GM12878 (cell line): ENCODE measurements at regions not wholly inside any gene's neighbourhood (a gene's known extent, or its start where the extent isn't known, plus 50 kb on each side); places are given as distances from the start of the nearest gene placed in this dataset.

Experiments
- ATAC-seq: fragments of 200-7000 bp; cut with Tn5 transposase; 3 replicates; pipeline ENCODE4 v1.9.1; 2020; ENCODE audit warnings: mild to moderate bottlenecking, moderate library complexity
- BruUV-seq: library from RNA; stranded (reverse); fragments of 400-500 nt; replicated peaks from 2 replicates; lab custom pipeline; 2021; lab: Mats Ljungman, UMichigan
- CTCF ChIA-PET: fragments of 300-600 bp; sonication (Branson Sonifier 250); formaldehyde crosslinking; extraction: SDS; loops from one replicate; lab custom pipeline; 2021; ENCODE audit warnings: inconsistent platforms; lab: Yijun Ruan, JAX
- POLR2A ChIA-PET: fragments of 350-600 bp; formaldehyde crosslinking; extraction: SDS; loops from one replicate; lab custom pipeline; 2021; ENCODE audit warnings: inconsistent platforms; lab: Charles Lee
- RAD21 ChIA-PET: fragments of 300-600 bp; sonication (Branson Sonifier 250); formaldehyde crosslinking; loops from one replicate; lab custom pipeline; 2023; ENCODE audit warnings: antibody characterized with exemption; ENCODE audit not compliant: unreplicated experiment; lab: Charles Lee
- SMC1A ChIA-PET: fragments of 300-600 bp; sonication (Branson Sonifier 250); formaldehyde crosslinking; loops from one replicate; lab custom pipeline; 2023; ENCODE audit not compliant: unreplicated experiment, uncharacterized antibody; lab: Charles Lee
- DNase-seq: peaks from one replicate; pipeline ENCODE4 v3.0.0-alpha.2; 2011; ENCODE audit warnings: low read depth, low spot score
- FAIRE-seq: peaks from 3 replicates; lab custom pipeline; 2011; peaks lifted over from hg19 to GRCh38; lab: Jason Lieb, UNC
- H2AFZ ChIP-seq: 2 replicates; pipeline ENCODE4 v1.6.0; 2011; ENCODE audit warnings: low read depth, low read length, control low read depth; ENCODE audit not compliant: control insufficient read depth
- H3K27ac ChIP-seq: 2 replicates; pipeline ENCODE4 v1.5.1; 2011; ENCODE audit warnings: control low read depth; ENCODE audit not compliant: control insufficient read depth, insufficient read depth
- H3K27me3 ChIP-seq, 2 experiments: replicated peaks in 1 of 2; 2 replicates each; pipeline versions ENCODE4 v1.6.0 to v1.6.1; 2011; ENCODE audit warnings: low read length in 1 of 2; ENCODE audit not compliant: control insufficient read depth in 2 of 2, insufficient read depth in 2 of 2
- H3K36me3 ChIP-seq, 2 experiments: 2 replicates each; pipeline ENCODE4 v1.5.1; 2011; ENCODE audit warnings: low read length in 1 of 2; ENCODE audit not compliant: control insufficient read depth in 2 of 2, insufficient read depth in 2 of 2
- H3K4me1 ChIP-seq: 2 replicates; pipeline ENCODE4 v1.6.1; 2011; ENCODE audit warnings: mild to moderate bottlenecking, low read length, moderate library complexity, mixed read lengths; ENCODE audit not compliant: control insufficient read depth, insufficient read depth
- H3K4me2 ChIP-seq: 2 replicates; pipeline ENCODE4 v1.6.0; 2011; ENCODE audit warnings: control low read depth; ENCODE audit not compliant: control insufficient read depth, insufficient read depth
- H3K4me3 ChIP-seq: fragments of 200-600 bp; sonication (generic); 2 replicates; pipeline ENCODE4 v1.5.1; 2016
- H3K79me2 ChIP-seq: 2 replicates; pipeline ENCODE4 v1.6.0; 2011; ENCODE audit warnings: low read length; ENCODE audit not compliant: control insufficient read depth, insufficient read depth
- H3K9ac ChIP-seq: 2 replicates; pipeline ENCODE4 v1.8.0; 2011; ENCODE audit warnings: low read length, control low read depth, mixed read lengths; ENCODE audit not compliant: control insufficient read depth, insufficient read depth
- H3K9me3 ChIP-seq: replicated peaks from 3 replicates; pipeline ENCODE4 v1.5.1; 2011; ENCODE audit warnings: mild to moderate bottlenecking, low read length; ENCODE audit not compliant: control insufficient read depth, insufficient read depth
- H4K20me1 ChIP-seq: 2 replicates; pipeline ENCODE4 v1.6.0; 2011; ENCODE audit not compliant: control insufficient read depth, insufficient read depth
- BACH1 ChIP-seq: fragments of 450-650 bp; IDR thresholded peaks from 2 replicates; pipeline ENCODE4 v1.6.1; 2017; ENCODE audit warnings: mild to moderate bottlenecking, borderline replicate concordance
- HDGF ChIP-seq: fragments of 450-650 bp; IDR thresholded peaks from 2 replicates; pipeline ENCODE4 v1.6.1; 2016; ENCODE audit warnings: antibody characterized with exemption
- MTA3 ChIP-seq: IDR thresholded peaks from 2 replicates; pipeline ENCODE4 v1.6.1; 2012; ENCODE audit warnings: low read length, inconsistent platforms, borderline replicate concordance
- POLR2A ChIP-seq: IDR thresholded peaks from 2 replicates; pipeline ENCODE4 v1.6.1; 2011; ENCODE audit warnings: low read depth, mild to moderate bottlenecking, low read length
- POLR2AphosphoS2 ChIP-seq: IDR thresholded peaks from 2 replicates; pipeline ENCODE4 v1.6.1; 2011; ENCODE audit warnings: low read depth, mild to moderate bottlenecking, low read length, improper control_type of control experiment, moderate library complexity
- POU2F2 ChIP-seq: IDR thresholded peaks from 3 replicates; pipeline ENCODE4 v1.6.1; 2011; ENCODE audit warnings: low read depth, mild to moderate bottlenecking, low read length, borderline replicate concordance
- PRDM15 ChIP-seq: fragments of 450-650 bp; formaldehyde crosslinking; IDR thresholded peaks from 2 replicates; pipeline ENCODE4 v1.4.0; 2020; ENCODE audit warnings: mild to moderate bottlenecking, moderate library complexity
- RB1 ChIP-seq: fragments of 450-650 bp; formaldehyde crosslinking; IDR thresholded peaks from 2 replicates; pipeline ENCODE4 v1.6.1; 2017; ENCODE audit warnings: mild to moderate bottlenecking, borderline replicate concordance
- SIX5 ChIP-seq: IDR thresholded peaks from 2 replicates; pipeline ENCODE4 v1.6.1; 2011; ENCODE audit warnings: mild to moderate bottlenecking, low read depth, low read length, moderate library complexity; ENCODE audit not compliant: severe bottlenecking
- ZNF592 ChIP-seq: fragments of 450-650 bp; IDR thresholded peaks from 2 replicates; pipeline ENCODE4 v1.6.1; 2017; ENCODE audit warnings: mild to moderate bottlenecking, moderate library complexity
- WGBS: methylation state at CpG from one replicate; pipeline ENCODE4 v1.1.6; 2016; ENCODE audit warnings: low lambda C conversion rate; ENCODE audit not compliant: insufficient replicate concordance, insufficient coverage; ENCODE audit errors: missing lambda C conversion rate; 5-methylcytosine and 5-hydroxymethylcytosine counted together
- in situ Hi-C: fragments of 300-500 bp; cut with MboI; formaldehyde crosslinking; loops from 9 replicates; pipeline ENCODE4 v1.14.3; 2018; ENCODE audit warnings: mixed read lengths
- intact Hi-C: fragments of 100-400 bp; cut with micrococcal nuclease; formaldehyde crosslinking; loops from one replicate; pipeline ENCODE4 v1.14.2; 2022; ENCODE audit not compliant: unreplicated experiment
- TF ChIP-seq, protein P1 (sequence below): fragments of 450-650 bp; IDR thresholded peaks from 2 replicates; pipeline ENCODE4 v1.6.1; 2016; ENCODE audit warnings: mild to moderate bottlenecking

DNA sequence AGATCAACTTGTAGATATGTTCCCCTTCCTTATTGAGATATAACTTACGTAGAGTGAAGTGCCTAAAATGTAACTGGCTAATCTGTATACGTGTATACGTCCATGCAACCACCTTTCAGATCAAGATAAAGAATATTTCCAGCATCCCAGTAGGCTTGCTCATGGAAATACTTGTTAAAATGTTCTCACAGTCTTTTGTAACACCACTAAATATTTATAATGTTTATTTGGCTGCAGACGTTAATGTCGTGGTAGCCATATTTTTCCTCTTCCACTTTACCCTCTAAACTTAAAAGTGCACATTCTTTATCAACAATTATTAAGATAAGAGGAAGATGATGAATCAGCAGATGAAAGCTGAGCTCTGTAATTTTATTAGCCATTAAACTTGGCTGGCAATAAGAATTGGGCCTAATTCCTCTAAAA, 447.4 kb downstream of the AEBP2 start:
- Histone ChIP-seq H3K36me3 (no peaks in the 10 kb centered on the region), H3K27me3 (no peaks in the 10 kb centered on the region), H3K4me3 (no peak overlapping the region), H4K20me1 (no peaks in the 10 kb centered on the region), H3K9ac (no peak overlapping the region), H3K9me3 (no peaks in the 10 kb centered on the region), H2AFZ (no peak overlapping the region), H3K4me2 (no peak overlapping the region), H3K27ac (no peak overlapping the region), H3K4me1 (no peaks in the 10 kb centered on the region), H3K79me2 (no peaks in the 10 kb centered on the region)
- SMC1A ChIA-PET, result no interaction called here
- POLR2A ChIA-PET, result no interaction called here
- in situ Hi-C loops, result no loop called here
- FAIRE-seq (no peak), DNase-seq (no peak), ATAC-seq (no peak)
- RAD21 ChIA-PET, result no interaction called here
- BruUV-seq, result no TSS peak
- CTCF ChIA-PET, result no interaction called here
- intact Hi-C loops, result no loop called here
- 34% methylated on average over 5 of the region's 5 CpGs for WGBS
- TF ChIP-seq MTA3 (no peak), POLR2AphosphoS2 (no peak), POU2F2 (no peak), BACH1 (no peak), POLR2A (no peak), PRDM15 (CRISPR knock-in tag) (no peak), HDGF (no peak), RB1 (no peak), ZNF592 (no peak), SIX5 (no peak)
- TF ChIP-seq, protein P1, sequence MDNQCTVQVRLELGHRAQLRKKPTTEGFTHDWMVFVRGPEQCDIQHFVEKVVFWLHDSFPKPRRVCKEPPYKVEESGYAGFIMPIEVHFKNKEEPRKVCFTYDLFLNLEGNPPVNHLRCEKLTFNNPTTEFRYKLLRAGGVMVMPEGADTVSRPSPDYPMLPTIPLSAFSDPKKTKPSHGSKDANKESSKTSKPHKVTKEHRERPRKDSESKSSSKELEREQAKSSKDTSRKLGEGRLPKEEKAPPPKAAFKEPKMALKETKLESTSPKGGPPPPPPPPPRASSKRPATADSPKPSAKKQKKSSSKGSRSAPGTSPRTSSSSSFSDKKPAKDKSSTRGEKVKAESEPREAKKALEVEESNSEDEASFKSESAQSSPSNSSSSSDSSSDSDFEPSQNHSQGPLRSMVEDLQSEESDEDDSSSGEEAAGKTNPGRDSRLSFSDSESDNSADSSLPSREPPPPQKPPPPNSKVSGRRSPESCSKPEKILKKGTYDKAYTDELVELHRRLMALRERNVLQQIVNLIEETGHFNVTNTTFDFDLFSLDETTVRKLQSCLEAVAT, result no peak
